ENCODE measurements at regions not wholly inside any gene's neighbourhood (a gene's known extent, or its start where the extent isn't known, plus 50 kb on each side); places are given as distances from the start of the nearest gene placed in this dataset.

DNA sequence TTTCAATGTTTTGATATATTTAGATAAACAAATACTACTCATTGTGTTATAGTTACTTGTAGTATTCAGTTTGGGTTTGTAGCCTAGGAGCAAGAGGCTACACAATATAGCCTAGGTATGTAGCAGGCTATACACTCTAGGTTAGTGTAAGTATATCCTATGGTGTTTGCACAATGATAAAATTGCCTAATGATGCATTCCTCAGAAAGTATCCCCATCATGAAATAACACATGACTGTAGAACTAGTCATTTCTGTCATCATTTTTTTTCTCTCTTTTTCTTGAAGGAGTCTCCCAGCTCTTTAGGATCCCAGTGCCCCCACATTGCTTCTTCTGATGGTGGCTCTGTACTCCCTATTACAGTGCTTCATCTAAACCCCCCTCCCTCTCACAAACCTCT, 157.7 kb upstream of the CADPS start:
- no peak for FAIRE-seq
- no peak for TF ChIP-seq EZH2 (IDR thresholded peaks at IDR 0.05; ENCODE audit: insufficient read depth, low read length)
- TF ChIP-seq, protein P1, sequence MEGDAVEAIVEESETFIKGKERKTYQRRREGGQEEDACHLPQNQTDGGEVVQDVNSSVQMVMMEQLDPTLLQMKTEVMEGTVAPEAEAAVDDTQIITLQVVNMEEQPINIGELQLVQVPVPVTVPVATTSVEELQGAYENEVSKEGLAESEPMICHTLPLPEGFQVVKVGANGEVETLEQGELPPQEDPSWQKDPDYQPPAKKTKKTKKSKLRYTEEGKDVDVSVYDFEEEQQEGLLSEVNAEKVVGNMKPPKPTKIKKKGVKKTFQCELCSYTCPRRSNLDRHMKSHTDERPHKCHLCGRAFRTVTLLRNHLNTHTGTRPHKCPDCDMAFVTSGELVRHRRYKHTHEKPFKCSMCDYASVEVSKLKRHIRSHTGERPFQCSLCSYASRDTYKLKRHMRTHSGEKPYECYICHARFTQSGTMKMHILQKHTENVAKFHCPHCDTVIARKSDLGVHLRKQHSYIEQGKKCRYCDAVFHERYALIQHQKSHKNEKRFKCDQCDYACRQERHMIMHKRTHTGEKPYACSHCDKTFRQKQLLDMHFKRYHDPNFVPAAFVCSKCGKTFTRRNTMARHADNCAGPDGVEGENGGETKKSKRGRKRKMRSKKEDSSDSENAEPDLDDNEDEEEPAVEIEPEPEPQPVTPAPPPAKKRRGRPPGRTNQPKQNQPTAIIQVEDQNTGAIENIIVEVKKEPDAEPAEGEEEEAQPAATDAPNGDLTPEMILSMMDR (IDR thresholded peaks at IDR 0.05; ENCODE audit: insufficient read depth, low read depth, low read length): no peak
- no peaks in the 10 kb centered on the region for H3K36me3 Mint-ChIP-seq (ENCODE audit: low read depth, unreplicated experiment)
- H3K79me2 ChIP-seq (ENCODE audit: insufficient read depth, low read length): no peaks in the 10 kb centered on the region
- H3K27me3 ChIP-seq (ENCODE audit: insufficient read depth, low read length): no peaks in the 10 kb centered on the region
- H3K4me3 ChIP-seq (ENCODE audit: insufficient read depth, low read depth, low read length): no peak overlapping the region
- no peak overlapping the region for H3K9ac ChIP-seq (ENCODE audit: low read length)
- DNase-seq (ENCODE audit: low read depth): peak; percentile 15
- H3K4me1 Mint-ChIP-seq (ENCODE audit: low read depth, unreplicated experiment): no peaks in the 10 kb centered on the region
- H4K20me1 ChIP-seq (ENCODE audit: insufficient read depth, low read length): no peaks in the 10 kb centered on the region
- no peaks in the 10 kb centered on the region for H3K27me3 Mint-ChIP-seq (ENCODE audit: low read depth, unreplicated experiment)
- no peaks in the 10 kb centered on the region for H3K4me1 ChIP-seq (ENCODE audit: insufficient read depth, low read length)
- no peak overlapping the region for H3K27ac ChIP-seq (ENCODE audit: low read depth, low read length)
- no peak overlapping the region for H3K27ac Mint-ChIP-seq (ENCODE audit: unreplicated experiment)
- no peak overlapping the region for H3K4me2 ChIP-seq (ENCODE audit: low read length)
- H3K4me3 Mint-ChIP-seq (ENCODE audit: unreplicated experiment): no peak overlapping the region
- H3K9me3 Mint-ChIP-seq (ENCODE audit: unreplicated experiment): no peaks in the 10 kb centered on the region
- no peaks in the 10 kb centered on the region for H3K9me3 ChIP-seq (ENCODE audit: insufficient read depth, low read depth, low read length)
- H3K36me3 ChIP-seq (ENCODE audit: insufficient read depth, low read length): no peaks in the 10 kb centered on the region
- H2AFZ ChIP-seq (ENCODE audit: low read depth, low read length): no peak overlapping the region

DNA sequence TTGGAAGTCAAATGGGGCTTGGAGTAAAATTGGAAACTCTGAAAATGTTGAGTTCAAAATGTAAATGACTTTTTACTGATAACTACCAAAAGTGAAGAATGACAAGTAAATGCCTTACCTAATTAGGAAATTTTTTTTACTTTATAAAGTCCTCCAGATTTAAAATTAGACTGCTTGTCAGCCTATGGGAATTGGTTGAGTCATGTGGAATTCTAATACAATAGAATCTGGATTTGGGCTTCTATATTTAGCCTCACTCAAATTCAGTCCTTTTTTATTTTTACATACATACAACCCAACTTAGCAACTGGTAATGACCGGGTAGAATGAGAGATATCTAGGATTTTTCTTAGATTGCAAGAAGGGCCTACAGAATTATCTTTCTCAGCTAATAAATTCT, 158.9 kb upstream of the CADPS start:
- H3K4me1 Mint-ChIP-seq (ENCODE audit: low read depth, unreplicated experiment): no peaks in the 10 kb centered on the region
- Histone ChIP-seq H3K4me2 (ENCODE audit: low read length) (no peak overlapping the region), H3K9me3 (ENCODE audit: insufficient read depth, low read depth, low read length) (no peaks in the 10 kb centered on the region), H3K27ac (ENCODE audit: low read depth, low read length) (no peak overlapping the region), H3K9ac (ENCODE audit: low read length) (no peak overlapping the region), H3K4me1 (ENCODE audit: insufficient read depth, low read length) (no peaks in the 10 kb centered on the region), H4K20me1 (ENCODE audit: insufficient read depth, low read length) (no peaks in the 10 kb centered on the region), H3K4me3 (ENCODE audit: insufficient read depth, low read depth, low read length) (no peak overlapping the region), H3K79me2 (ENCODE audit: insufficient read depth, low read length) (no peaks in the 10 kb centered on the region), H3K36me3 (ENCODE audit: insufficient read depth, low read length) (no peaks in the 10 kb centered on the region), H3K27me3 (ENCODE audit: insufficient read depth, low read length) (no peaks in the 10 kb centered on the region), H2AFZ (ENCODE audit: low read depth, low read length) (no peak overlapping the region)
- H3K27ac Mint-ChIP-seq (ENCODE audit: unreplicated experiment): no peak overlapping the region
- TF ChIP-seq EZH2 (IDR thresholded peaks at IDR 0.05; ENCODE audit: insufficient read depth, low read length): no peak
- TF ChIP-seq, protein P1 (IDR thresholded peaks at IDR 0.05; ENCODE audit: insufficient read depth, low read depth, low read length): no peak
- H3K4me3 Mint-ChIP-seq (ENCODE audit: unreplicated experiment): no peak overlapping the region
- no peaks in the 10 kb centered on the region for H3K9me3 Mint-ChIP-seq (ENCODE audit: unreplicated experiment)
- no peak for FAIRE-seq
- H3K36me3 Mint-ChIP-seq (ENCODE audit: low read depth, unreplicated experiment): no peaks in the 10 kb centered on the region
- peak; percentile 31 for DNase-seq (ENCODE audit: low read depth)
- H3K27me3 Mint-ChIP-seq (ENCODE audit: low read depth, unreplicated experiment): no peaks in the 10 kb centered on the region

GRCh38 chr3:63037116-63037515, 161.9 kb upstream of the CADPS start:
- DNase-seq (ENCODE audit: low read depth): no peak
- H3K79me2 ChIP-seq (ENCODE audit: insufficient read depth, low read length): no peaks in the 10 kb centered on the region
- Mint-ChIP-seq H3K36me3 (ENCODE audit: low read depth, unreplicated experiment) (no peaks in the 10 kb centered on the region), H3K27ac (ENCODE audit: unreplicated experiment) (no peak overlapping the region), H3K27me3 (ENCODE audit: low read depth, unreplicated experiment) (no peaks in the 10 kb centered on the region), H3K9me3 (ENCODE audit: unreplicated experiment) (no peaks in the 10 kb centered on the region), H3K4me3 (ENCODE audit: unreplicated experiment) (no peak overlapping the region), H3K4me1 (ENCODE audit: low read depth, unreplicated experiment) (peaks cover 2% of the 10 kb centered on the region)
- H4K20me1 ChIP-seq (ENCODE audit: insufficient read depth, low read length): no peaks in the 10 kb centered on the region
- H3K27ac ChIP-seq (ENCODE audit: low read depth, low read length): no peak overlapping the region
- H3K9ac ChIP-seq (ENCODE audit: low read length): no peak overlapping the region
- no peaks in the 10 kb centered on the region for H3K27me3 ChIP-seq (ENCODE audit: insufficient read depth, low read length)
- TF ChIP-seq EZH2 (IDR thresholded peaks at IDR 0.05; ENCODE audit: insufficient read depth, low read length): no peak
- TF ChIP-seq, protein P1 (IDR thresholded peaks at IDR 0.05; ENCODE audit: insufficient read depth, low read depth, low read length): no peak
- no peak overlapping the region for H2AFZ ChIP-seq (ENCODE audit: low read depth, low read length)
- no peaks in the 10 kb centered on the region for H3K4me1 ChIP-seq (ENCODE audit: insufficient read depth, low read length)
- no peaks in the 10 kb centered on the region for H3K9me3 ChIP-seq (ENCODE audit: insufficient read depth, low read depth, low read length)
- FAIRE-seq: no peak
- no peak overlapping the region for H3K4me3 ChIP-seq (ENCODE audit: insufficient read depth, low read depth, low read length)
- no peak overlapping the region for H3K4me2 ChIP-seq (ENCODE audit: low read length)
- H3K36me3 ChIP-seq (ENCODE audit: insufficient read depth, low read length): no peaks in the 10 kb centered on the region
